ENCODE measurements at regions not wholly inside any gene's neighbourhood (a gene's known extent, or its start where the extent isn't known, plus 50 kb on each side); places are given as distances from the start of the nearest gene placed in this dataset.

GRCh38 chr10:131475043-131475442 is 163.5 kb upstream of the TCERG1L start:
- TF ChIP-seq EZH2 (IDR thresholded peaks at IDR 0.05; ENCODE audit: borderline replicate concordance, low read depth, low read length, poor library complexity, severe bottlenecking), result no peak
- TF ChIP-seq CTCF (conservative IDR thresholded peaks at IDR 0.05; ENCODE audit: low read depth, low read length), result no peak
